PC-9 (cell line): ENCODE measurements at regions not wholly inside any gene's neighbourhood (a gene's known extent, or its start where the extent isn't known, plus 50 kb on each side); places are given as distances from the start of the nearest gene placed in this dataset.

Experiments
- BruUV-seq: library from RNA; stranded (reverse); fragments of 400-500 nt; replicated peaks from 2 replicates; lab custom pipeline; 2021; lab: Mats Ljungman, UMichigan
- CTCF ChIA-PET: fragments of 300-600 bp; sonication (Branson Sonifier 250); formaldehyde crosslinking; loops from one replicate; lab custom pipeline; 2022; ENCODE audit warnings: antibody characterized with exemption; lab: Charles Lee
- POLR2A ChIA-PET: fragments of 300-600 bp; sonication (Branson Sonifier 250); formaldehyde crosslinking; loops from one replicate; lab custom pipeline; 2022; ENCODE audit warnings: antibody characterized with exemption; ENCODE audit not compliant: unreplicated experiment; lab: Charles Lee
- DNase-seq, 2 experiments: peaks; one replicate each; pipeline versions ENCODE4 v3.0.0 to v3.0.0-alpha.2; 2015 to 2022; ENCODE audit warnings: mixed read lengths in 1 of 2
- H2AFZ ChIP-seq: fragments of 200-600 bp; sonication (generic); 2 replicates; pipeline ENCODE4 v1.8.1; 2017; ENCODE audit warnings: antibody characterized with exemption
- H3F3A ChIP-seq: fragments of 200-600 bp; sonication (generic); 2 replicates; pipeline ENCODE4 v1.8.1; 2017; ENCODE audit warnings: antibody characterized with exemption, mild to moderate bottlenecking, low read depth; ENCODE audit not compliant: insufficient read depth
- H3K27ac ChIP-seq: fragments of 200-600 bp; sonication (generic); 2 replicates; pipeline ENCODE4 v1.6.1; 2016; ENCODE audit warnings: mixed run types
- H3K27me3 ChIP-seq: fragments of 200-600 bp; sonication (generic); 2 replicates; pipeline ENCODE4 v1.6.1; 2016; ENCODE audit warnings: low read depth, mixed run types; ENCODE audit not compliant: insufficient read depth
- H3K36me3 ChIP-seq: fragments of 200-600 bp; sonication (generic); 2 replicates; pipeline ENCODE4 v1.6.1; 2016; ENCODE audit warnings: low read depth, mixed run types
- H3K4me1 ChIP-seq: fragments of 200-600 bp; sonication (generic); replicated peaks from 2 replicates; pipeline ENCODE4 v1.6.1; 2016; ENCODE audit warnings: mixed run types; ENCODE audit not compliant: insufficient read depth
- H3K4me2 ChIP-seq: fragments of 200-600 bp; sonication (generic); 2 replicates; pipeline ENCODE4 v1.6.1; 2017; ENCODE audit warnings: mixed run types
- H3K4me3 ChIP-seq: fragments of 200-600 bp; sonication (generic); 2 replicates; pipeline ENCODE4 v1.6.1; 2016; ENCODE audit warnings: mixed run types
- H3K79me2 ChIP-seq: fragments of 200-600 bp; sonication (generic); 2 replicates; pipeline ENCODE4 v1.6.1; 2017; ENCODE audit warnings: low read depth, mixed run types
- H3K9me2 ChIP-seq: fragments of 200-600 bp; sonication (generic); 2 replicates; pipeline ENCODE4 v1.8.1; 2017; ENCODE audit warnings: mild to moderate bottlenecking; ENCODE audit not compliant: insufficient read depth
- H3K9me3 ChIP-seq: fragments of 200-600 bp; sonication (generic); 2 replicates; pipeline ENCODE4 v1.8.1; 2016; ENCODE audit warnings: low read depth; ENCODE audit not compliant: insufficient read depth
- H4K20me1 ChIP-seq: fragments of 200-600 bp; sonication (generic); 2 replicates; pipeline ENCODE4 v1.8.1; 2017; ENCODE audit not compliant: insufficient read depth
- EZH2 ChIP-seq: fragments of 200-600 bp; sonication (generic); IDR thresholded peaks from 2 replicates; pipeline ENCODE4 v1.8.0; 2017; ENCODE audit warnings: antibody characterized with exemption, low read depth
- intact Hi-C: fragments of 100-400 bp; cut with micrococcal nuclease; formaldehyde crosslinking; loops from one replicate; pipeline ENCODE4 v1.10.0; 2022; ENCODE audit not compliant: unreplicated experiment
- TF ChIP-seq, protein P1 (sequence below): fragments of 200-600 bp; sonication (generic); conservative IDR thresholded peaks from 2 replicates; pipeline ENCODE4 v1.6.1; 2017; ENCODE audit warnings: mixed run types, antibody characterized with exemption, mild to moderate bottlenecking, moderate library complexity

GRCh38 chr7:145331076-145331475 is 495.2 kb upstream of the TPK1 start:
- DNase-seq: no peak
- Histone ChIP-seq H3K4me2 (no peak overlapping the region), H3F3A (no peaks in the 10 kb centered on the region), H3K9me2 (no peaks in the 10 kb centered on the region; the same call in 1 of the 2 replicates), H3K79me2 (no peaks in the 10 kb centered on the region), H3K9me3 (no peaks in the 10 kb centered on the region), H3K4me3 (no peak overlapping the region), H3K36me3 (no peaks in the 10 kb centered on the region), H4K20me1 (no peaks in the 10 kb centered on the region), H3K27me3 (no peaks in the 10 kb centered on the region), H3K4me1 (no peaks in the 10 kb centered on the region), H3K27ac (no peak overlapping the region), H2AFZ (no peak overlapping the region)
- POLR2A ChIA-PET: no interaction called here
- intact Hi-C loops: no loop called here
- no TSS peak for BruUV-seq
- TF ChIP-seq, protein P1, sequence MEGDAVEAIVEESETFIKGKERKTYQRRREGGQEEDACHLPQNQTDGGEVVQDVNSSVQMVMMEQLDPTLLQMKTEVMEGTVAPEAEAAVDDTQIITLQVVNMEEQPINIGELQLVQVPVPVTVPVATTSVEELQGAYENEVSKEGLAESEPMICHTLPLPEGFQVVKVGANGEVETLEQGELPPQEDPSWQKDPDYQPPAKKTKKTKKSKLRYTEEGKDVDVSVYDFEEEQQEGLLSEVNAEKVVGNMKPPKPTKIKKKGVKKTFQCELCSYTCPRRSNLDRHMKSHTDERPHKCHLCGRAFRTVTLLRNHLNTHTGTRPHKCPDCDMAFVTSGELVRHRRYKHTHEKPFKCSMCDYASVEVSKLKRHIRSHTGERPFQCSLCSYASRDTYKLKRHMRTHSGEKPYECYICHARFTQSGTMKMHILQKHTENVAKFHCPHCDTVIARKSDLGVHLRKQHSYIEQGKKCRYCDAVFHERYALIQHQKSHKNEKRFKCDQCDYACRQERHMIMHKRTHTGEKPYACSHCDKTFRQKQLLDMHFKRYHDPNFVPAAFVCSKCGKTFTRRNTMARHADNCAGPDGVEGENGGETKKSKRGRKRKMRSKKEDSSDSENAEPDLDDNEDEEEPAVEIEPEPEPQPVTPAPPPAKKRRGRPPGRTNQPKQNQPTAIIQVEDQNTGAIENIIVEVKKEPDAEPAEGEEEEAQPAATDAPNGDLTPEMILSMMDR: no peak
- CTCF ChIA-PET: no interaction called here

- Histone ChIP-seq H3K9me2 (no peaks in the 10 kb centered on the region; the same call in 1 of the 2 replicates), H3K9me3 (no peaks in the 10 kb centered on the region), H3K27ac (no peak overlapping the region), H3F3A (no peaks in the 10 kb centered on the region), H3K4me2 (no peak overlapping the region), H3K27me3 (no peaks in the 10 kb centered on the region), H3K36me3 (no peaks in the 10 kb centered on the region), H3K4me1 (no peaks in the 10 kb centered on the region), H4K20me1 (no peaks in the 10 kb centered on the region), H3K4me3 (no peak overlapping the region), H3K79me2 (no peaks in the 10 kb centered on the region), H2AFZ (no peak overlapping the region)
- intact Hi-C loops: no loop called here
- ChIA-PET POLR2A (no interaction called here), CTCF (no interaction called here)
- DNase-seq: no peak
- BruUV-seq: no TSS peak
- TF ChIP-seq, protein P1: no peak
- no peak for TF ChIP-seq EZH2
These were observed 491.8 kb upstream of the TPK1 start for GRCh38 chr7:145327646-145328045.

DNA sequence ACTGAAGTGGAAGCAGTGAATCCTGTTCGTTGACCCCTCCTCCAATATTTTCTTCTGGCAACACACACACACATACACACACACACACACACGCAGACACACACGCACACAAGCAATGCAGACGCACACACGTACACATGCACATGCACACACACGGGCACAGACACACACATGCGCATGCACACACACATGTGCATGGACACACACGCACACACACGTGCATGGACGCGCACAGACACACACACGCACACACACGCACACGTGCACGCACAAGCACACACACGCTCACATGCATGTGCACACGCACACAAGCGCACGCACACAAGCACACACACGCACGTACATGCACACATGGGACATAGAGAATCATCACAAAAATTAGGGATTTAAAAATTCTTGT is 488.2 kb upstream of the TPK1 start:
- H3K4me1 ChIP-seq: no peaks in the 10 kb centered on the region
- H3K79me2 ChIP-seq: no peaks in the 10 kb centered on the region
- POLR2A ChIA-PET: no interaction called here
- no peaks in the 10 kb centered on the region for H3F3A ChIP-seq
- no peak for DNase-seq
- no peak overlapping the region for H3K4me3 ChIP-seq
- no peaks in the 10 kb centered on the region for H3K9me3 ChIP-seq
- H4K20me1 ChIP-seq: no peaks in the 10 kb centered on the region
- no TSS peak for BruUV-seq
- no peaks in the 10 kb centered on the region for H3K27me3 ChIP-seq
- H3K27ac ChIP-seq: no peak overlapping the region
- no peak for TF ChIP-seq EZH2
- TF ChIP-seq, protein P1: no peak
- H3K36me3 ChIP-seq: no peaks in the 10 kb centered on the region
- intact Hi-C loops: no loop called here
- no peak overlapping the region for H3K4me2 ChIP-seq
- H2AFZ ChIP-seq: no peak overlapping the region
- no peaks in the 10 kb centered on the region for H3K9me2 ChIP-seq
- CTCF ChIA-PET: no interaction called here
